GM12878 (cell line): ENCODE measurements at regions not wholly inside any gene's neighbourhood (a gene's known extent, or its start where the extent isn't known, plus 50 kb on each side); places are given as distances from the start of the nearest gene placed in this dataset.

Experiments used
- ATAC-seq: fragments of 200-7000 bp; cut with Tn5 transposase; 3 replicates; pipeline ENCODE4 v1.9.1; 2020; ENCODE audit warnings: mild to moderate bottlenecking, moderate library complexity
- BruUV-seq: library from RNA; stranded (reverse); fragments of 400-500 nt; replicated peaks from 2 replicates; lab custom pipeline; 2021; lab: Mats Ljungman, UMichigan
- CTCF ChIA-PET: fragments of 300-600 bp; sonication (Branson Sonifier 250); formaldehyde crosslinking; extraction: SDS; loops from one replicate; lab custom pipeline; 2021; ENCODE audit warnings: inconsistent platforms; lab: Yijun Ruan, JAX
- POLR2A ChIA-PET: fragments of 350-600 bp; formaldehyde crosslinking; extraction: SDS; loops from one replicate; lab custom pipeline; 2021; ENCODE audit warnings: inconsistent platforms; lab: Charles Lee
- RAD21 ChIA-PET: fragments of 300-600 bp; sonication (Branson Sonifier 250); formaldehyde crosslinking; loops from one replicate; lab custom pipeline; 2023; ENCODE audit warnings: antibody characterized with exemption; ENCODE audit not compliant: unreplicated experiment; lab: Charles Lee
- SMC1A ChIA-PET: fragments of 300-600 bp; sonication (Branson Sonifier 250); formaldehyde crosslinking; loops from one replicate; lab custom pipeline; 2023; ENCODE audit not compliant: unreplicated experiment, uncharacterized antibody; lab: Charles Lee
- DNase-seq: peaks from one replicate; pipeline ENCODE4 v3.0.0-alpha.2; 2011; ENCODE audit warnings: low read depth, low spot score
- FAIRE-seq: peaks from 3 replicates; lab custom pipeline; 2011; peaks lifted over from hg19 to GRCh38; lab: Jason Lieb, UNC
- H2AFZ ChIP-seq: 2 replicates; pipeline ENCODE4 v1.6.0; 2011; ENCODE audit warnings: low read depth, low read length, control low read depth; ENCODE audit not compliant: control insufficient read depth
- H3K27ac ChIP-seq: 2 replicates; pipeline ENCODE4 v1.5.1; 2011; ENCODE audit warnings: control low read depth; ENCODE audit not compliant: control insufficient read depth, insufficient read depth
- H3K27me3 ChIP-seq, 2 experiments: replicated peaks in 1 of 2; 2 replicates each; pipeline versions ENCODE4 v1.6.0 to v1.6.1; 2011; ENCODE audit warnings: low read length in 1 of 2; ENCODE audit not compliant: control insufficient read depth in 2 of 2, insufficient read depth in 2 of 2
- H3K36me3 ChIP-seq, 2 experiments: 2 replicates each; pipeline ENCODE4 v1.5.1; 2011; ENCODE audit warnings: low read length in 1 of 2; ENCODE audit not compliant: control insufficient read depth in 2 of 2, insufficient read depth in 2 of 2
- H3K4me1 ChIP-seq: 2 replicates; pipeline ENCODE4 v1.6.1; 2011; ENCODE audit warnings: mild to moderate bottlenecking, low read length, moderate library complexity, mixed read lengths; ENCODE audit not compliant: control insufficient read depth, insufficient read depth
- H3K4me2 ChIP-seq: 2 replicates; pipeline ENCODE4 v1.6.0; 2011; ENCODE audit warnings: control low read depth; ENCODE audit not compliant: control insufficient read depth, insufficient read depth
- H3K4me3 ChIP-seq: fragments of 200-600 bp; sonication (generic); 2 replicates; pipeline ENCODE4 v1.5.1; 2016
- H3K79me2 ChIP-seq: 2 replicates; pipeline ENCODE4 v1.6.0; 2011; ENCODE audit warnings: low read length; ENCODE audit not compliant: control insufficient read depth, insufficient read depth
- H3K9ac ChIP-seq: 2 replicates; pipeline ENCODE4 v1.8.0; 2011; ENCODE audit warnings: low read length, control low read depth, mixed read lengths; ENCODE audit not compliant: control insufficient read depth, insufficient read depth
- H3K9me3 ChIP-seq: replicated peaks from 3 replicates; pipeline ENCODE4 v1.5.1; 2011; ENCODE audit warnings: mild to moderate bottlenecking, low read length; ENCODE audit not compliant: control insufficient read depth, insufficient read depth
- H4K20me1 ChIP-seq: 2 replicates; pipeline ENCODE4 v1.6.0; 2011; ENCODE audit not compliant: control insufficient read depth, insufficient read depth
- E2F8 ChIP-seq: fragments of 450-650 bp; IDR thresholded peaks from 2 replicates; pipeline ENCODE4 v1.6.1; 2018; ENCODE audit warnings: mild to moderate bottlenecking, low read depth, moderate library complexity; ENCODE audit not compliant: partially characterized antibody
- FOXM1 ChIP-seq: IDR thresholded peaks from 2 replicates; pipeline ENCODE4 v1.6.1; 2012; ENCODE audit warnings: low read depth, mild to moderate bottlenecking, inconsistent platforms, low read length, moderate library complexity
- MEF2B ChIP-seq: fragments of 450-650 bp; IDR thresholded peaks from 2 replicates; pipeline ENCODE4 v1.6.1; 2018; ENCODE audit warnings: mild to moderate bottlenecking, moderate library complexity; ENCODE audit not compliant: partially characterized antibody, poor library complexity, severe bottlenecking
- NBN ChIP-seq: fragments of 450-650 bp; IDR thresholded peaks from 2 replicates; pipeline ENCODE4 v1.6.1; 2016
- NFYA ChIP-seq: IDR thresholded peaks from 2 replicates; pipeline ENCODE4 v1.6.1; 2011; ENCODE audit warnings: low read depth, mild to moderate bottlenecking, low read length, improper control_type of control experiment, borderline replicate concordance
- NRF1 ChIP-seq: conservative IDR thresholded peaks from 2 replicates; pipeline ENCODE4 v1.6.1; 2011; ENCODE audit warnings: mild to moderate bottlenecking, low read depth, low read length, improper control_type of control experiment
- POLR2AphosphoS5 ChIP-seq: IDR thresholded peaks from 2 replicates; pipeline ENCODE4 v1.6.1; 2011; ENCODE audit warnings: mild to moderate bottlenecking, low read length, inconsistent platforms
- RFX5 ChIP-seq: IDR thresholded peaks from 2 replicates; pipeline ENCODE4 v1.6.1; 2011; ENCODE audit warnings: low read depth, low read length, improper control_type of control experiment
- SRF ChIP-seq, 2 experiments: IDR thresholded peaks; 2 replicates each; pipeline ENCODE4 v1.6.1; 2011; ENCODE audit warnings: low read depth in 2 of 2, low read length in 2 of 2, mild to moderate bottlenecking in 1 of 2, moderate library complexity in 1 of 2
- TBL1XR1 ChIP-seq: IDR thresholded peaks from 2 replicates; pipeline ENCODE4 v1.6.1; 2012; ENCODE audit warnings: low read depth, low read length, improper control_type of control experiment
- ZBTB4 ChIP-seq: fragments of 450-650 bp; formaldehyde crosslinking; IDR thresholded peaks from 2 replicates; pipeline ENCODE4 v1.4.0; 2022; ENCODE audit warnings: mild to moderate bottlenecking, moderate library complexity
- ZNF24 ChIP-seq: fragments of 450-650 bp; IDR thresholded peaks from 2 replicates; pipeline ENCODE4 v1.6.1; 2017; ENCODE audit warnings: antibody characterized with exemption, mild to moderate bottlenecking
- ZNF384 ChIP-seq: IDR thresholded peaks from 2 replicates; pipeline ENCODE4 v1.6.1; 2012; ENCODE audit warnings: low read depth, mild to moderate bottlenecking, low read length, improper control_type of control experiment, borderline replicate concordance
- WGBS: methylation state at CpG from one replicate; pipeline ENCODE4 v1.1.6; 2016; ENCODE audit warnings: low lambda C conversion rate; ENCODE audit not compliant: insufficient replicate concordance, insufficient coverage; ENCODE audit errors: missing lambda C conversion rate; 5-methylcytosine and 5-hydroxymethylcytosine counted together
- in situ Hi-C: fragments of 300-500 bp; cut with MboI; formaldehyde crosslinking; loops from 9 replicates; pipeline ENCODE4 v1.14.3; 2018; ENCODE audit warnings: mixed read lengths
- intact Hi-C: fragments of 100-400 bp; cut with micrococcal nuclease; formaldehyde crosslinking; loops from one replicate; pipeline ENCODE4 v1.14.2; 2022; ENCODE audit not compliant: unreplicated experiment
- TF ChIP-seq, protein P1 (sequence below): IDR thresholded peaks from 2 replicates; pipeline ENCODE4 v1.6.1; 2011; ENCODE audit warnings: borderline replicate concordance, low read depth, mild to moderate bottlenecking, moderate library complexity, mixed read lengths, low read length; ENCODE audit not compliant: insufficient read depth; ENCODE audit errors: extremely low read length

GRCh38 chr3:43196721-43197120 lies 89.6 kb upstream of the SNRK start (continued):
- no peak for TF ChIP-seq NRF1
- TF ChIP-seq FOXM1, result no peak

GRCh38 chr3:43195115-43195498 lies 89.2 kb upstream of the POMGNT2 start:
- no peak for FAIRE-seq
- Histone ChIP-seq H3K4me3 (no peak overlapping the region), H3K4me2 (no peak overlapping the region), H4K20me1 (no peaks in the 10 kb centered on the region), H3K27me3 (no peaks in the 10 kb centered on the region; a peak in 3 of 4 replicates), H3K36me3 (no peaks in the 10 kb centered on the region), H3K79me2 (no peaks in the 10 kb centered on the region), H3K9me3 (no peaks in the 10 kb centered on the region; the same call in 2 of the 3 replicates), H2AFZ (no peak overlapping the region), H3K4me1 (no peaks in the 10 kb centered on the region), H3K27ac (no peak overlapping the region), H3K9ac (no peak overlapping the region)
- DNase-seq, result no peak
- CTCF ChIA-PET, result no interaction called here
- POLR2A ChIA-PET, result no interaction called here
- BruUV-seq, result no TSS peak
- intact Hi-C loops (no loop called here), in situ Hi-C loops (no loop called here)
- SMC1A ChIA-PET, result no interaction called here
- WGBS, result 29% methylated on average over 4 of the region's 4 CpGs
- RAD21 ChIA-PET, result no interaction called here
- TF ChIP-seq E2F8 (no peak), ZNF24 (no peak), POLR2AphosphoS5 (no peak), NBN (no peak), MEF2B (no peak), ZBTB4 (CRISPR knock-in tag) (no peak), SRF (IDR thresholded peaks at IDR 0.05; ENCODE audit: low read depth in 2 of 2, low read length in 2 of 2) (no peak), RFX5 (no peak), NFYA (no peak), ZNF384 (no peak), TBL1XR1 (no peak)
- TF ChIP-seq, protein P1, sequence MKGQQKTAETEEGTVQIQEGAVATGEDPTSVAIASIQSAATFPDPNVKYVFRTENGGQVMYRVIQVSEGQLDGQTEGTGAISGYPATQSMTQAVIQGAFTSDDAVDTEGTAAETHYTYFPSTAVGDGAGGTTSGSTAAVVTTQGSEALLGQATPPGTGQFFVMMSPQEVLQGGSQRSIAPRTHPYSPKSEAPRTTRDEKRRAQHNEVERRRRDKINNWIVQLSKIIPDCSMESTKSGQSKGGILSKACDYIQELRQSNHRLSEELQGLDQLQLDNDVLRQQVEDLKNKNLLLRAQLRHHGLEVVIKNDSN, result no peak
- ATAC-seq, result no peak
